ENCODE measurements at regions not wholly inside any gene's neighbourhood (a gene's known extent, or its start where the extent isn't known, plus 50 kb on each side); places are given as distances from the start of the nearest gene placed in this dataset.

- DNase-seq (peak in 1 of 2 donors; percentile 24), ATAC-seq (ENCODE audit: low FRiP score in 2 of 2) (peak in 1 of 2 donors; percentile 46)
- no peaks in the 10 kb centered on the region for H3K36me3 ChIP-seq
- peaks cover 0 to 10% (median 0%) of the 10 kb centered on the region in 4 donors for H3K9me3 ChIP-seq
- H3K4me3 ChIP-seq: no peak overlapping the region
- no peak overlapping the region for H3K27ac ChIP-seq
- WGBS, 2 donors: 87 to 100% methylated on average over 1 to 5 of the region's 5 CpGs
- no peaks in the 10 kb centered on the region for H3K27me3 ChIP-seq
- no peaks in the 10 kb centered on the region for H3K4me1 ChIP-seq
- TF ChIP-seq POLR2AphosphoS5 (IDR thresholded peaks at IDR 0.05): no peak
- no peak for TF ChIP-seq POLR2A (IDR thresholded peaks at IDR 0.05)
- no peak for TF ChIP-seq CTCF (IDR thresholded peaks at IDR 0.05)
- TF ChIP-seq EP300 (IDR thresholded peaks at IDR 0.05): no peak
Observed at GRCh38 chr12:60393093-60393492, 797.3 kb downstream of the SLC16A7 start.

GRCh38 chr12:60394665-60395064 is 798.8 kb downstream of the SLC16A7 start:
- DNase-seq (no peak), ATAC-seq (ENCODE audit: low FRiP score in 2 of 2) (no peak)
- no peak overlapping the region for H3K27ac ChIP-seq
- 90 to 91% methylated on average over 2 of the region's 2 CpGs for WGBS, 2 donors
- H3K9me3 ChIP-seq: peaks cover 0 to 10% (median 0%) of the 10 kb centered on the region in 4 donors
- H3K36me3 ChIP-seq: no peaks in the 10 kb centered on the region
- no peaks in the 10 kb centered on the region for H3K27me3 ChIP-seq
- TF ChIP-seq CTCF (IDR thresholded peaks at IDR 0.05) (no peak), POLR2A (IDR thresholded peaks at IDR 0.05) (no peak), POLR2AphosphoS5 (IDR thresholded peaks at IDR 0.05) (no peak), EP300 (IDR thresholded peaks at IDR 0.05) (no peak)
- no peak overlapping the region for H3K4me3 ChIP-seq
- no peaks in the 10 kb centered on the region for H3K4me1 ChIP-seq

- ATAC-seq (ENCODE audit: low FRiP score in 2 of 2): no peak
- WGBS, 2 donors: 83 to 89% methylated on average over 1 of the region's 1 CpG
- no peak for TF ChIP-seq EP300 (IDR thresholded peaks at IDR 0.05)
- no peak for TF ChIP-seq POLR2AphosphoS5 (IDR thresholded peaks at IDR 0.05)
- no peak for TF ChIP-seq CTCF (IDR thresholded peaks at IDR 0.05)
- TF ChIP-seq POLR2A (IDR thresholded peaks at IDR 0.05): no peak
Observed at GRCh38 chr12:60398547-60398946, 802.7 kb downstream of the SLC16A7 start.

GRCh38 chr12:60399064-60399463 is 803.2 kb downstream of the SLC16A7 start:
- TF ChIP-seq POLR2A (IDR thresholded peaks at IDR 0.05) (no peak), POLR2AphosphoS5 (IDR thresholded peaks at IDR 0.05) (no peak)
- no peak overlapping the region for H3K27ac ChIP-seq
- no peak for ATAC-seq (ENCODE audit: low FRiP score in 2 of 2)
- 94% methylated on average over 5 of the region's 5 CpGs for WGBS, 2 donors
- no peaks in the 10 kb centered on the region for H3K9me3 ChIP-seq
- H3K36me3 ChIP-seq: no peaks in the 10 kb centered on the region
- no peaks in the 10 kb centered on the region for H3K4me1 ChIP-seq
- no peak for DNase-seq
- H3K4me3 ChIP-seq: no peak overlapping the region
- H3K27me3 ChIP-seq: no peaks in the 10 kb centered on the region

More at GRCh38 chr12:60398547-60398946, 802.7 kb downstream of the SLC16A7 start:
- H3K27ac ChIP-seq: no peak overlapping the region
- H3K9me3 ChIP-seq: no peaks in the 10 kb centered on the region
- no peak for DNase-seq
- no peaks in the 10 kb centered on the region for H3K4me1 ChIP-seq
- H3K36me3 ChIP-seq: no peaks in the 10 kb centered on the region
- no peak overlapping the region for H3K4me3 ChIP-seq
- no peaks in the 10 kb centered on the region for H3K27me3 ChIP-seq

- TF ChIP-seq POLR2A (IDR thresholded peaks at IDR 0.05) (no peak), CTCF (IDR thresholded peaks at IDR 0.05) (no peak), EP300 (IDR thresholded peaks at IDR 0.05) (no peak), POLR2AphosphoS5 (IDR thresholded peaks at IDR 0.05) (no peak)
- H3K27me3 ChIP-seq: no peaks in the 10 kb centered on the region
- 77 to 80% methylated on average over 3 of the region's 3 CpGs for WGBS, 2 donors
- DNase-seq (no peak), ATAC-seq (ENCODE audit: low FRiP score in 2 of 2) (no peak)
- H3K27ac ChIP-seq: no peak overlapping the region
- H3K4me3 ChIP-seq: no peak overlapping the region
- H3K9me3 ChIP-seq: no peaks in the 10 kb centered on the region
- H3K4me1 ChIP-seq: no peaks in the 10 kb centered on the region
- no peaks in the 10 kb centered on the region for H3K36me3 ChIP-seq
Observed at GRCh38 chr12:60402996-60403395, 807.2 kb downstream of the SLC16A7 start.
